Activated naive CD8-positive, alpha-beta T cell treated with anti-CD3 and anti-CD28 coated beads for 36 hours (primary cell): ENCODE measurements at regions not wholly inside any gene's neighbourhood (a gene's known extent, or its start where the extent isn't known, plus 50 kb on each side); places are given as distances from the start of the nearest gene placed in this dataset.

ENCODE experiments used
- DNase-seq: peaks from one replicate; pipeline ENCODE4 v3.0.0; 2021
- H3K27ac Mint-ChIP-seq: one replicate; pipeline ENCODE4 v1.8.0; 2022; ENCODE audit warnings: mild to moderate bottlenecking, moderate library complexity, mixed read lengths
- H3K27me3 Mint-ChIP-seq: one replicate; pipeline ENCODE4 v1.8.0; 2022; ENCODE audit warnings: mild to moderate bottlenecking, mixed read lengths
- H3K36me3 Mint-ChIP-seq: one replicate; pipeline ENCODE4 v1.8.0; 2021; ENCODE audit warnings: mild to moderate bottlenecking, mixed read lengths
- H3K4me1 Mint-ChIP-seq: one replicate; pipeline ENCODE4 v1.8.0; 2021; ENCODE audit warnings: mixed read lengths
- H3K4me3 Mint-ChIP-seq: one replicate; pipeline ENCODE4 v1.8.0; 2022; ENCODE audit warnings: mild to moderate bottlenecking, moderate library complexity, mixed read lengths
- H3K9me3 Mint-ChIP-seq: one replicate; pipeline ENCODE4 v1.8.0; 2022; ENCODE audit warnings: mixed read lengths

DNA sequence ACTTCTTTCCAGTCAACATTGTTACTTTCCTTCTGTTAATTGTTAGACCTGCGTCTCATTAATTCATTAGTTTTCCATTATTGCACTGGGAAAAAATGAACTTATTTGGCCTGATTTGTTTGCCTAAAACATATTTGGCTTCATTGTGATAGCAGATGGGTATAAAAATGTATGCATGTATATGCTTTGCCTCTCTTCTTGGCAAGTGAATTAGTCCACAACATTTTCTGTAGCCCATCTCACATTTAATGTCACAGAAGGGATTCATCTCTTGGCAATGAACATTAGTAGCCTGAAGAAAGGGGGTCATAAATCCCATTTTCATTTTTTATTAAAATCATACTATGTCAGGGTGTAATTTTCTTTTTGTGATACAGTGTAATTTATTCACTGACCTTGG, 125.2 kb downstream of the TUSC7 start:
- DNase-seq, result no peak
- Mint-ChIP-seq H3K36me3 (no peaks in the 10 kb centered on the region), H3K4me1 (no peaks in the 10 kb centered on the region), H3K9me3 (no peaks in the 10 kb centered on the region), H3K27me3 (no peaks in the 10 kb centered on the region), H3K4me3 (no peak overlapping the region), H3K27ac (no peak overlapping the region)

DNA sequence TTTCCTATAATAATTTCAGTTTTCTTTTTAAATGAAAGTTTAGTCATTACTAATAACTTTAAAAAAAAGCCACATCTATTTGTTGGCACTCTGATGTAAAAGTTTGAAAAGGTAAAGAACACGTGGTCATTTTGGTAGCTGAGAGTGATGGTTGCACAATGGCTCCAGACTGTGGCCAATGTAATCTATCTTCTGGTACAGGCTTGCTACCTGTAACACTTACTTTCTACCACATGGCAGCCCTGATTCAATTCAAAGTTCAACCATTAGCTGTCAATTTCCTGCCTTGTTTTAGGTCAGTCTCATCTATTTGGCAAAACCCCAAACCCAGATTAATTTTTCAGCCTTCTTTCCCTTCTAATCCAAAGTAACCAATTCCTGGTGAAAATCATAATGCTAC, 126.1 kb downstream of the TUSC7 start:
- H3K36me3 Mint-ChIP-seq, result no peaks in the 10 kb centered on the region
- no peak for DNase-seq
- no peaks in the 10 kb centered on the region for H3K9me3 Mint-ChIP-seq
- no peak overlapping the region for H3K27ac Mint-ChIP-seq
- H3K4me1 Mint-ChIP-seq, result no peaks in the 10 kb centered on the region
- no peaks in the 10 kb centered on the region for H3K27me3 Mint-ChIP-seq
- H3K4me3 Mint-ChIP-seq, result no peak overlapping the region

DNA sequence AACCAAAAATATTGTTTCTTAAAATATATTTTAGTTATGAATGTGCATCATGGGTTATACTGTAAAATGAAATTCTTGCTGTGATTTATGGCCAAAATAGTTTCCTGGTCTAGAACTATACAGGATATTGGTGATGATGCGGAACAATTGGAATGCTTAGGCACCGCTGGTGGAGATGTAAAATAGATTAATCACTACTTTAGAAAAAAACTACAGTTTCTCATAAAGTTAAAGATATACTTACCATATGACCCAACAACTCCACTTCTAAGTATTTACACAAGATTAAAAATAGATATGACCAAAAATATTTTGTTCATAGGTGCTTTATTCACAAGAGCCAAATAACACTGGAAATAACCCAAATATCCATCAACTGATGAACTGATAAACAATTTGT, 126.7 kb downstream of the TUSC7 start:
- no peaks in the 10 kb centered on the region for H3K36me3 Mint-ChIP-seq
- H3K9me3 Mint-ChIP-seq, result no peaks in the 10 kb centered on the region
- no peak overlapping the region for H3K27ac Mint-ChIP-seq
- H3K4me3 Mint-ChIP-seq, result no peak overlapping the region
- no peaks in the 10 kb centered on the region for H3K4me1 Mint-ChIP-seq
- no peak for DNase-seq
- no peaks in the 10 kb centered on the region for H3K27me3 Mint-ChIP-seq

DNA sequence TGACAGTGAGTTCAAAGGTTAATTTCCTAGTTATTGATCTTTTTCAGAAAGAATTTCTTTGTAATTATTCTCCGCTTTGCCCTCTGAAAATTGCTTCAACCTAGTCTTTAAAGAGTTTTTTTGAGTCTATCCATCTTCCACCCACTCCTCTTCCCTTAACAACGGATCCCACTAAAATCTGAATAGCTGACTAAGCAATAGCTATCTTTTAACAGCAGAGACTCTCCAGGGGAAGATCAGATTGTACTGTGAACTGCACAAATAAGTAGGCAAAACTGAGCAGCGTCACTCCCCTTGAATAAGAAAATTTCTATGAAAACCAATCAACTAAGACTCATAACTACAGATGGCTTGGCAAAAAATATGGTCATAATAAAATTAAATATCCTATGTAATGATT, 127.9 kb downstream of the TUSC7 start:
- H3K27me3 Mint-ChIP-seq, result no peaks in the 10 kb centered on the region
- no peaks in the 10 kb centered on the region for H3K36me3 Mint-ChIP-seq
- DNase-seq, result no peak
- H3K9me3 Mint-ChIP-seq, result no peaks in the 10 kb centered on the region
- no peak overlapping the region for H3K27ac Mint-ChIP-seq
- H3K4me1 Mint-ChIP-seq, result no peaks in the 10 kb centered on the region
- no peak overlapping the region for H3K4me3 Mint-ChIP-seq

DNA sequence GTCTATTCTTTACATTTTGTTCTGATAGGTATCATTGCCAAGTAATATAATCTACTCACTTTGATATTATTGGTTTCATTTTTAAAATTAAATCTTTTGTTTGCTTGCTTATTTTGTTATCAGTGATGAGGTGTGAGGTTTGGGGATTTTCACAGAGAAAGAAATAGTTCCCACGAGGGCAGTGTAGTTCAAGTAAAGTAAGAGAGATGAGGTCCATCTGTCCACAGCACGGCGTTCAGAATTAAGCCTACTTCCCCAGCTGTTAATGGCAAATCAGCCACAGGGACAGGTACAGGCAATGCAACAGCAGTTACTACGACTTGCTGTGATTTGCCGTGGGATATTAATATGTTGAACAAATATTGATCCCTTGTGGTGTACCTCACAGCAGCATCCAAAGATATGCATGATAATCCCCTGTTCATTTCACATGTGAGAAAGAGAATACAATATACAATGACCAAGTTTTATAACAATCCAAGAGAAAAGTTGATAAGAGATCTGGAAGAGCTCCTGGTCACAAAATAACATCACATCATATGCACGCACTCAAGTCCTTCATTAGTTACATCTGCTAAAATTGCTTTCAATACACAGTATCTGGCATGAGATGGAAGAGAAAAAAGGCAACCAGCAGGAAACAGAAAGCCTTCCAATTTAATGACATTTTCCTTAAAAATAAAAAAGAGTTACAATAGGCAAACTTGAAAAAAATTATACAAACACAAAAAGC, 131.6 kb downstream of the TUSC7 start:
- Mint-ChIP-seq H3K9me3 (no peaks in the 10 kb centered on the region), H3K4me1 (no peaks in the 10 kb centered on the region), H3K36me3 (no peaks in the 10 kb centered on the region), H3K4me3 (no peak overlapping the region), H3K27me3 (no peaks in the 10 kb centered on the region), H3K27ac (no peak overlapping the region)
- no peak for DNase-seq

GRCh38 chr3:116842254-116842957, 132.8 kb downstream of the TUSC7 start:
- no peak overlapping the region for H3K4me3 Mint-ChIP-seq
- H3K27ac Mint-ChIP-seq, result no peak overlapping the region
- no peak for DNase-seq
- no peaks in the 10 kb centered on the region for H3K4me1 Mint-ChIP-seq
- H3K27me3 Mint-ChIP-seq, result no peaks in the 10 kb centered on the region
- no peaks in the 10 kb centered on the region for H3K36me3 Mint-ChIP-seq
- no peaks in the 10 kb centered on the region for H3K9me3 Mint-ChIP-seq

DNA sequence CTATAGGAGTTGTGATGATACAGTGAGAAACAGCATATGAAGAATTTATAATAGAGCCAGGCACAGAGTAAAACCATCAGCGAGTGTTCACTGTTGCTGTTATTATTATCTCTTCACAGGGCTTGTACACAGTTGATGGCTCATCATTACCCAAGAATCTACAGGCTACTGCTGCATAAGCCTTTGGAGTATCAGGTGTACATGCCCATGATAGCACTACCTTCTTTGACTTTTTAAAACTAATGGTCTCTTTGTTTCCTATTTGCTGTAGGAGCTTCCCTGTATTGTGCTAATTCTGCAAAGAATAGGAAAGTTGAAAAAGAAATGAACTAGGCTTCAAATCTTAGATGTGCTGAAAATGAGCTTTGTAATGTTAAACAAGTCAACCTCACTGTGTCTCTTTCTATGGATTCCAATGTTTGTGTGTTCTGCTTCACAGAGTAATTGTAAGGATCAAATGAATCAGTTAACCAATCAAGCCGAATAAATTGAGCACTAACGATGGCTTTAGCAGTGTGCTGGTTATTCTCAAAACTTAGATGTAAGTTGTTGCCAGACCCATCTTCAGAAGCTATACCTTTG, 138.8 kb downstream of the TUSC7 start:
- no peaks in the 10 kb centered on the region for H3K27me3 Mint-ChIP-seq
- no peaks in the 10 kb centered on the region for H3K36me3 Mint-ChIP-seq

GRCh38 chr3:116849261-116849688, 139.7 kb downstream of the TUSC7 start:
- Mint-ChIP-seq H3K27me3 (no peaks in the 10 kb centered on the region), H3K4me3 (no peak overlapping the region), H3K27ac (no peak overlapping the region), H3K4me1 (no peaks in the 10 kb centered on the region), H3K9me3 (no peaks in the 10 kb centered on the region), H3K36me3 (no peaks in the 10 kb centered on the region)
- no peak for DNase-seq

More for the DNA sequence above, 138.8 kb downstream of the TUSC7 start:
- Mint-ChIP-seq H3K9me3 (no peaks in the 10 kb centered on the region), H3K27ac (no peak overlapping the region), H3K4me3 (no peak overlapping the region), H3K4me1 (no peaks in the 10 kb centered on the region)
- no peak for DNase-seq

- Mint-ChIP-seq H3K36me3 (no peaks in the 10 kb centered on the region), H3K4me1 (no peaks in the 10 kb centered on the region), H3K27ac (no peak overlapping the region), H3K4me3 (no peak overlapping the region), H3K9me3 (no peaks in the 10 kb centered on the region), H3K27me3 (no peaks in the 10 kb centered on the region)
- DNase-seq, result no peak
These were observed 143.2 kb downstream of the TUSC7 start for GRCh38 chr3:116852803-116853202.

DNA sequence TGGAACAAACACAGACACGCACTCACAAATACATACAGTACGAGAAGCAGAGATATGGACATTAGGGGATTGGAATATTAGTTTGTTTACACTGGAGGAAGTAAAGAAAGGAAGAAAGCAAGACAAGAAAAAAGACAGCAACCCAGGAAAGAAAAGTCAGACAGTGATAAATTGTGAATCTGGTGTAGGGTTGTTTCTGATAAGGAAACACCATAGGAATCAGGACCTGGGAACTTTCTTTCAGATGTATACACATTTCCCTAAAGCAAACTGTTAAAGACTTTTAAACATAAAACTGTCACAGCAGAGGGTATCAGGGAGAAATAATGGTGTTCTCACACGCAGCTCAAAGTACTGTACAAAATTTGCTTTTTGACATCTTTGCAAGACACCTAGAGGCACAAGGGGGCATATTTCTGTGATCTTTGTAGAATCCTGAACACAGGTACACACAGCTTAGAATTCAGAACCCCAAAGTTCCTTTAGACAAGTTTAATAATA, 153.7 kb downstream of the TUSC7 start:
- no peaks in the 10 kb centered on the region for H3K9me3 Mint-ChIP-seq
- H3K4me1 Mint-ChIP-seq, result no peaks in the 10 kb centered on the region
- no peak overlapping the region for H3K27ac Mint-ChIP-seq
- H3K4me3 Mint-ChIP-seq, result no peak overlapping the region
- no peak for DNase-seq
- H3K36me3 Mint-ChIP-seq, result no peaks in the 10 kb centered on the region
- H3K27me3 Mint-ChIP-seq, result no peaks in the 10 kb centered on the region

GRCh38 chr3:116863822-116864589, 154.4 kb downstream of the TUSC7 start:
- Mint-ChIP-seq H3K9me3 (no peaks in the 10 kb centered on the region), H3K4me3 (no peak overlapping the region), H3K27me3 (no peaks in the 10 kb centered on the region), H3K4me1 (no peaks in the 10 kb centered on the region), H3K27ac (no peak overlapping the region), H3K36me3 (no peaks in the 10 kb centered on the region)
- DNase-seq, result no peak

DNA sequence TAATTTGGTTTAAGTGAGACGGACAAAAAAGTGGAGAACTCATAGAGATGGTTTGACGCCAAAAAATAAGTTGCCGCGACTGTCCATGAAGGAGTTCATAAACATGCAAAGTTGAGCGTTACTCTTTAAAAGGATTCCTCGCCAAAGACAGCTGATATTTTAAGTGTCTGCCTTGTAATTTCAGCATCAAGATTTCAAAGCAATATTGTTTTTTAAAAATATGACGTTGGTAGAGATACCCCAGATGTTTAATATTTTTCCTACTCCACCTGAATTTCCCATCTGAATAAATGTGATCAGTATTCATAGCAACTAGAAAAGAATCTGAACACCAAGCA, 155.0 kb downstream of the TUSC7 start:
- Mint-ChIP-seq H3K27ac (no peak overlapping the region), H3K36me3 (no peaks in the 10 kb centered on the region), H3K9me3 (no peaks in the 10 kb centered on the region), H3K4me3 (no peak overlapping the region), H3K4me1 (no peaks in the 10 kb centered on the region), H3K27me3 (no peaks in the 10 kb centered on the region)
- DNase-seq, result no peak

DNA sequence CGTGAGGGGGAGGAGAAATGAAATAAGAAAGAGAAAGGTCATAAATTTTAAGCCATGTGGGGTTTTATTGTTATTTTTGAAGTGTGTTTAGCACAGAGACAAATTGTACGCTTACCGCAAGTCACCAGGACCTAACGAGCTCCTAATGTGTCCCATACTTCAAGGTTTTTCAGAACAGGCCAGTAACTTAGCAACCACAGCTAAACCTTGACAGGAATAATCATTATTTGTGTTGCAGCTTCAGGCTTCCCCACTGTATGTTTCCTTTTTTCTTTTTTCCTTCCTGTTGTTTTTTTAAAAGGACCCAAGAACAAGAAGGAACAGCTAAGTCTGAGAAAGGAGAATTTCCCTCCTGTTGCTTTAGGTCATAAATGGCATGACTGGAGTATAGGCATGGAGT, 160.8 kb downstream of the TUSC7 start:
- Mint-ChIP-seq H3K27ac (no peak overlapping the region), H3K9me3 (no peaks in the 10 kb centered on the region), H3K4me3 (no peak overlapping the region), H3K36me3 (no peaks in the 10 kb centered on the region), H3K4me1 (no peaks in the 10 kb centered on the region), H3K27me3 (no peaks in the 10 kb centered on the region)
- DNase-seq, result no peak

DNA sequence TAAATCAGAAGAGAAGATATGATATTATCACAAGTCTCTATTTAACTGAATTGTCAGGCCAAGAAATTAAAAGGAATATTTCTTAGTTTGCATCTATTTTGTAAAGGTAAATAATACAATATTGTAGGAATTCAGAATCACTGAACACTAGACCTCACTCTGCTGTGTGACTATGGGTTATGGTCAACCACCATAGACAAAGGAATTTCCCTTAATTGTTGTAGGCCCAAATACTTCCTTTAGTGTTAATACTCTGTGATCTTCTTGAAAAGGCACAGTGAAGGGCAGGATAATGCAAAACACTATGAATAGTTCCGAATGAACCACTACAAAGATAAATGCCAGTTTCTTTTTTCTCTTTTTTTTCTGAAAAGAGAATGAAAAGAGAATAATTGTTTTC, 162.3 kb downstream of the TUSC7 start:
- no peaks in the 10 kb centered on the region for H3K36me3 Mint-ChIP-seq
- no peak overlapping the region for H3K4me3 Mint-ChIP-seq
- no peaks in the 10 kb centered on the region for H3K9me3 Mint-ChIP-seq
- DNase-seq, result no peak
- H3K27ac Mint-ChIP-seq, result no peak overlapping the region
- H3K27me3 Mint-ChIP-seq, result no peaks in the 10 kb centered on the region
- H3K4me1 Mint-ChIP-seq, result no peaks in the 10 kb centered on the region

DNA sequence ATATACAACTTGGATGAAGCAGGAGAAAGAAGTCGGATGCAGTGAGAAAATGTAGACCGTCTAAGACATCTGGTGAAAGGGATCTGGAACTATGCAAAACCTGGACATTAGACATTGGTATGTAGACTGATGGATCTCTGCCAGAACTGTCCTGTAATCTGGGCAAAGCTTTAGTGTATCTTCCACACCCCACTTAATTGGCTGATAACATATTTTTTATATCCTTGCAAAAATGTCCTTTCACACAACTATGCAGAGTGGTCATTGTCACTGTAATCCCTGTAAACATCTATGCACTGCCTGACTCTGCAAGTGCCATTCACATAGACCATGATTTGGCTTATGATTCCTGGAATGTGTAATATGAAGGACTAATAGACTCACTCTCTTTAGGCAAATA, 163.1 kb downstream of the TUSC7 start:
- Mint-ChIP-seq H3K27me3 (no peaks in the 10 kb centered on the region), H3K27ac (no peak overlapping the region), H3K36me3 (no peaks in the 10 kb centered on the region), H3K4me1 (no peaks in the 10 kb centered on the region), H3K4me3 (no peak overlapping the region), H3K9me3 (no peaks in the 10 kb centered on the region)
- no peak for DNase-seq
